GM21825 (cell line): ENCODE measurements at regions not wholly inside any gene's neighbourhood (a gene's known extent, or its start where the extent isn't known, plus 50 kb on each side); places are given as distances from the start of the nearest gene placed in this dataset.

Source experiments
- ATAC-seq: cut with Tn5 transposase; IDR thresholded peaks from one replicate; pipeline ENCODE4 v1.9.1; 2021; ENCODE audit warnings: mild to moderate bottlenecking, moderate library complexity; ENCODE audit not compliant: unreplicated experiment

DNA sequence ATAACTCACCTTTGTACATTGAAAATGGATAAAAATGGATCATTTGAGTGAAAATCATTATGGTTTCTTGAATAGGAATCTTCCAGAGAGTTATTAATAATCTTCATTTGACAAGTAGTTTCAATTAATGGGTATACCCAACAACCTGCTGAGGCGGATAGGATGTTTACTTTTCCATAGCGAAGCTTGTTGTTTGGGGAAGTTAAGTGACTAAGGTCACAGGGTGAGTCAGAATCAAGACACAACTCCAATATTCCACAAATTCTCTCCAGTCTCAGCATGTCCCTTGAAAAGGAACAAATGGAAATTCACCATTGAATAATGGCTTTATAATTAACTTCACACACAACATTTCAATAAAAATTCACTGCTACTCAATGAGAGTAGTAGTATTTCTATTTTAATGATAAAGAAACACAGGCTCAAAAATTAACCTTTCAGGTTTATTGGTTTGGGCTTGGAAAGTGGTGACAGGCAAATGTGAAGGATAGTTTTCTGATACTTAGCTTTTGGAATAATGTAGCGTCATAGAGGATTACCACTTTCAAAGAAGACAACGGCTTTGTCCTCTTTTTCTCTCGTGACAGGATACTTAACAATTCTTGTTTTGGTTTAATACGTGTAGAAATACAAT lies 211.3 kb downstream of the GPD2 start:
- no peak for ATAC-seq

DNA sequence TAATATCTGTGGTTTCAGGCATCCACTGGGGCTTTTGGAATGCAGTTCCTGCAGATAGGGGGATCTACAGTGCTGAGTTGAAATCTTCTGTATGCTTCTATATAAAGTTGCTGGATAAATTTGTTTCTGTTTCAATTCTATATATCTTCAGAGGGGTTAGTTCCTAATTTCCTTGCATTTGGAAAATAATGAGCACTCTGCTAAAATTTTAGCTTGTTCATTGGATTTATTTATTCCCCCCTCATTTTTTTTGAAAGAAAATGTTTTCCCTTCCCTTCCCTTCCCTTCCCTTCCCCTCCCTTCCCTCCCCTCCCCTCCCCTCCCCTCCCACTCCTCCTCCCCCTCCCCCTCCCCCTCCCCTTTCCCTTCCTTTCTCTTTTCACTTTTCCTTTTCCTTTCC lies 212.3 kb downstream of the GPD2 start:
- ATAC-seq: no peak

DNA sequence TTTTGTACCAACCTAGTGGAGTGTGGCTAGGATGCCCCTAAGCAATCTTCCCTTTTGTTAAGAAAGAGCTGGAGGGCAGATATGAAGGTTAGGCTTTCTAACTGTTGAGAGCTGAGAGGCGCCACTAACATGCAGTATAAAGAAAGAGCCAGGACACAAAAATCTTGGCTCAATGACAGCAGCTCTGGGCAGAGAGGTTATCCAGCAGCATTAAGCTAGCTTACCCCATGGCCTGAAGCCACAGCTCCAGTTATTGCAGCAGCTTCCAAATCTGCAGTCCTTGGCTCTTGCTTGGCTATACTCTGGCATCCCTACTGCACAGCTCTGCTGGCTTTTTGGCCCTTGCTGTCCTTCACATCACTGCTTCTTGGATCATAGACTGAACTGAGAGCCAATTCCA lies 213.4 kb downstream of the GPD2 start:
- no peak for ATAC-seq

DNA sequence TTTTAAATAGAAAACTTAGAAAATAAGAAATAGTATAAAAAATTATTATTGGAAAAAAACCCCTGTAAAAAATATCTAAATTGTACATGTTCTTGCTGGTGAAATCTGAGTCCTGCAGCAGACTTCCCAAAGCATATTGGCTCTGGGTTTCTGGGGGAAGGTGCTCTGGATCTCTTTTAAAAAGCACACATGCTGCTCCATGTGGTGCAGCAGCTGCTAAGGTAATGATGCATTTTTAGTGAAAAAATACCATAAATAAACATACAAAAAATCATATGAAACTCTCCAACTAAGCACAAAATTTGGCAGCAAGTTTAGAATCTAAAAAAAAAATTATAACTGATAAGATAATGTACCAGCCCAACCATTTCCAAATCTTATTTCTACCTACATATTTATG lies 216.5 kb downstream of the GPD2 start:
- ATAC-seq: no peak

DNA sequence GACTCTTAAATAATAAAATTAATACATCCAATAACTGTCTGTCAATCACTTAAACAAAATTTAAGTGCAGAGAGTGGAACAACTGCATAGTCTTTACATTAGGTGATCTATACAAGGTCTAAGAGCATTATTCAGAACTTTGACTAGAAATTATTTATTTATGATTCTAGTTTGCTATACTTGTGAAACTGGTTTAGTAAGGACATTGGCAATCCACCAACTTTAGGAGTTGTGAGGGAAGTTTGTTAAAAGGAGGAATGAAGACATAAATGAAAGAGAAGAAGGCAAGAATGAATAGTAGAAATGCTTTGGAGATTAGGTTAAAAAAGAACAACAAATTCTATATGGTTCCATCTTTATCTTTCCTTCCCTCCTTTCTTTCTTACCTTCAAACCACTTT lies 217.5 kb downstream of the GPD2 start:
- no peak for ATAC-seq

DNA sequence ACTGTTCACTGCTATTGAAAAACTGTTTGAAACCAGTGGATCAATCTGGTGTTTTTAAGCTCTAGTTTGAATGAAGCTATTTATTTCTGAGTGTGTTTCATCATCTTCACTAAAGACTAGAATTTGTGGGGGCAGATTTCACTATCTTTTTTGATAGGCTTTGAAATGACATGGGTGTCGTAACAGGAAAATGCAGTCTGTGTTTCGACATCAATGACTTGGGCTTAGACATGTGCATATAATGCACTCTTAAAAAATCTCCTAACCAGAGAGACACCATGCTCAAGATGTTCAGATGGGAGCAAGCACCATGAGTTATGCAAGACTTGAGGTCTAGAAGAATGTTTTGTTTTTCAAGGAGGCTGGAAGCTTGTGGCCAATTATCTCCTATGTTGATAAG lies 221.6 kb downstream of the GPD2 start:
- no peak for ATAC-seq

DNA sequence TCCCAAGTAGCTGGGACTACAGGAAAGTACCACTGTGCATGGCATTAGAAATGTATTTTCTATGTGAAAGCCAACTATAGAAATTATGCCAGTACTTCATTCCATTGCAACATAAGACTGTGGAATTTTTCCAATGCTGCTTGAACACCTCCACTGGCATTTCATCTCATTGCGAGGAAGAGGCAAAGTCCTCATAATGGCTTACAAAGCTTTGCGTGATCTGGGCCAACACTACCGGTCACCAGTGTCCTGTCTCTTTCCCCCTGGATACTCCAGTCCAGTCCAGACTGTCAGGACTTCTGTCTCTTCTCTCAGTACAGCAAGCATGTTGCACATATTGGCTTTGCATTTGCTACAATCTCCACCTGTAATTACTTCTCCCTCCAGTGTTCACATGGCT lies 223.5 kb downstream of the GPD2 start:
- ATAC-seq: no peak

DNA sequence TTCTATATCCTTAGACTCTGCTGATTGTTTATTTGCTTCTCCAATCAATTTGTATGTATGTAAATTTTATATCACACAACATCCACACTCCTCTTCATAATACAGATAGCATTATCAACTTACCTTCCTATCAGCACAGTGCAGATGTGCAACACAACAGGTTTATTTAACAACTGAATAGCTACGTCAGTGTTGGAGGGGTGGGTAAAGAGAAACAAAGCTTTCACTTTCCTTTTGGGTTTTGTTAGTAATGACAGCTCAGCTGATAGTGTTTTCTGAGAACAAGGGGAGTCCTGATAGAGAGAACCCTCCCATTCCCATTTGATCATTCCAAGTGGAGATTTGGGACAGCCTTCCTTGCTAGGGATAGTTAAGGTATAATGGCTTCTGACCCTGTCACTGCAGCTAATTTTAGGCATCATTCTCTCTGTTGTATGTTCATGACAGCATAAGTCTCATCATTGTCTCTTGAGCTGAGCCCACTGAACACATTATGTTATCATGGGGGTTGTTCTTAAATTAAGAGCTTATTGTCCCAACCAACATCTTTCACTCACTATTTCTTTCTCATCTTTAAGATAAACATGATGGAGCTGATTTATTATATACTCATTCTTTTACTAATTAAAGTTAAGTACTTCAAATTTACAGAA lies 227.7 kb downstream of the GPD2 start:
- ATAC-seq: no peak

DNA sequence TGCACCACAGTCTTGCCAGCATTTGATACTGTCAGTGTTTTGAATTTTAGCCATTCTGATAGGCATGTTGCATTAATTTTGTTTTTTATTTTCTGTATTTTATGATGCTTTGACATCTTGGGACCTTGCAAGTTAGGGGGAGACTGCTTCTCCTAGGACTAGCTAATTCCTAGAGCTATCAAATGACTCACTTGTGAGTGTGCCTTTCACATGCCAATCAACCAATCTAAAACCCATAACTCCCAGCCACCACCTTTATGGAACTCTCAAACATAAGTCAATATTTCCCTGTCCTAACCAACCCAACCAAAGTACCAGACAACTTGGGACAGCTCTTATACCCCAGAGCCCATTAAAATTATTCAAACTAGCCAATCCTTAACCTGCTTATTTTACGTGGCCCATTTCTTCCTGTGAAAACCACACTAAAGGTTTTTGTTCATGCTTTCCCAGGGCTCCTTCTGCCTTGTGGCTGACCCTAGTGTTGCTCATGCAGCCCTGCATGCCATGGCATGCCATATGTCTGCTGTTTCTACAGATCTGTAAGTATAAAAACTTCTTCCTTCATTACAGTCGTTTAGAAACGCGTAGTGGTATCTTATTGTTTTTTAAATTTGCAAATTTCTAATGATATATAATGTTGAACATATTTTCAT lies 230.1 kb downstream of the GPD2 start:
- no peak for ATAC-seq

DNA sequence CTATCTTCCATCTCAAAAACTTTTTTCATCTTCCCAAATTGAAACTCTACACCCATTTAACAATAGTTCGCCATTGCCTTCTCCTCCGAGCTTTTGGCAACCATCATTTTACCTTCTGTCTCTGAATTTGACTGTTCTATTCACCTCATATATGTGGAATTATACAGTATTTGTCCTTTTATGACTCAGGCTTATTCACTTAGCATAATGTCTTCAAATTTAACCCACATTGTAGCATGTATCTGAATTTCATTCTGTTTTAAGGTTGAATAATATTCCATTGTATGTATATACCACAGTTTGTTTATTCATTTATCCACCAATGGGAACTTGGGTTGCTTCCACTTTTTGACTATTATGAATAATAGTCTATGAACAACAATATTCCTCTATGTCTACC lies 233.9 kb downstream of the GPD2 start:
- no peak for ATAC-seq

DNA sequence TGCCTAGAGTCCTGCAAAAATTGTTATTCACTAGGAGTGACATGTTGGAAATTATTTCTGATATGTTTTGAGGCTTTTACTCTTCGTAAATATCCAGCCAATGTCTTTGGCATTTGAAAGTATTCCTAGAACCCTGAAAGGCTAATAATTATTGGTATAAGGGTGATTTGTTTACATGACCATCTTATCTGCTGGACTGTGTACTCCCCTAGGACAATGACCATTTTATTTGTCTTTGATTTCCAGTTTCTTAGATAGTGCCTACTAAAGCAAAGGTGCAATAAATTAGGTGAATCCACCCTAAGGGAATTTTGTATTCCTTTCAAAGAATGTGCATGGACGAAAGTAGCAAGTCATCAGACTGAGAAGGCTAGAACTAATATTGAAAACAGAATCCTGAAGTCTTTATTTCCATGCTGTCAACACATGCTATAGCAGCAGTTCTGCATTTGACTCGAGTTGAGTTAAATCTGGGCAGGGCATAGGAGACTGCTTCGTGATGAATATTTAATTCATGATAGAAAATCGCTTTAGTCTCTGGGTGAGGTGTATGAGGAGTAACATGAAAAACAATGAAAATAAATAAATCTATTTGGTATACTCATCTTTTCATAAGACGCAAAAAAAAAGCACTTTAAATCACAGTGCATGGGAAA lies 235.7 kb downstream of the GPD2 start:
- ATAC-seq: no peak

DNA sequence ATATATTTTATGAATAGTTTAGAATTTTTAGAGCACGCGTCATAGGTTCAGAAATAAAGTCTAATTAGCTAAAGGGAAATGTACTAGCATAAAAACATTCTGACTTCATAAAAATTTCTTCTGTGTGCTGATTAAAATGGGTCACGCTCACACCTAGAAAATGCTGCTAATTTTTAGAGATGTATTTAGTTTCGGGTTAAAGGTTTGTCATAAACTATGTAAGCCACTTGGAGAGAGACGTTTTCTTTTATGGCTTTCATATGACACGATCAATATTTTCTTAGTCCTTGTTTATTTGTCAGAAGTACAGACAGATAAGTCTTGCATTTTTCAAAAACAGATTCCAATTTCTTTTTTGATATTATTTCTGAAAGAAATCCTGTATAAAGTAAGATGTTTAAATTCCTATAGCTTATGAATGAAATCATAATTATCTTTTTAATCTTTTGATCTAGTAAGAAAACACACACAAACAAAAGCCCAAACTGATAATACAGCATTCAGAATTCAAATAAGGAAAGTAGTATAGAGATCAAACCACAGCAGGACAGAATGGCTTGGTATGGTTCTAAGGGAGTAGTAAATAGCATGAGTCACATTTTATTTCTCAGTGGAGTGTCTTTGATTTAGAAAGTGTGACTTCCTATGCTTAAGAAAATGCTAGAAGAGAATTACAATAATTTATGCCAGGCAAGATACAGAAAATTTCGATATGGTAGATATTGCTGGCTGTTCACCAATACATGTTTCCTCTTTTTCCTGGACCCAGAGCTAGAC lies 236.6 kb downstream of the GPD2 start:
- no peak for ATAC-seq

DNA sequence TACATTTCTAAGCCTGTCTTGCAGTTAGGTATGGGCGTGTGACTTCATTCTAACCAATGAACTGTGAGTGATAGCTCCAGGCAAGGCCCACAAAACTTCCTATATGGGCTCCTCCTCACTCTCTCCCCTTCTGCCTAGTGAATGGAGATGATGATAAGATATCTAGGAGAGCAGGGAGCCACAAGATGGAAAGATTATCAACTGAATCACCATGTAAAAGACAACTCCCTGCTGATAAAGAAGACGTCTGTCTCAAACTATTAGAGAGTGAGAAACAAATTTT lies 237.1 kb downstream of the GPD2 start:
- no peak for ATAC-seq

DNA sequence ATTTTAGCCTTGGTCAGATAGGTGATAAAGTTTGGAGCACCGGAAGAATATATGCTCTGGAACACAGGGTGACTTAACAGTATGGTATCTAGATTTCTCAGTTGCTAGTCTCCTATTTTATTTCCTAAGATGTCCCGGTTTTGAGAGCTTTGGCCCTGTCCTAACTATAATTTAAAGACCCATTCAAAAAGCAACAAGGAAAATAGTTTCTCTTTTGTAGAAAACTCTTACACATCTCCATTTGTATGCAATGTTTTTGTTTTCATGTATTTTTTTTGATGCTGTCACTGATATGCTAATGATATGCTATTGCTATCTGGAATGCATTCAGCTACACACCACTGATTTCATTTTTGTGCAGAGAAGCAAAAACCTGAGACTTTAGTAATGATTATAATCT lies 237.8 kb downstream of the GPD2 start:
- no peak for ATAC-seq

DNA sequence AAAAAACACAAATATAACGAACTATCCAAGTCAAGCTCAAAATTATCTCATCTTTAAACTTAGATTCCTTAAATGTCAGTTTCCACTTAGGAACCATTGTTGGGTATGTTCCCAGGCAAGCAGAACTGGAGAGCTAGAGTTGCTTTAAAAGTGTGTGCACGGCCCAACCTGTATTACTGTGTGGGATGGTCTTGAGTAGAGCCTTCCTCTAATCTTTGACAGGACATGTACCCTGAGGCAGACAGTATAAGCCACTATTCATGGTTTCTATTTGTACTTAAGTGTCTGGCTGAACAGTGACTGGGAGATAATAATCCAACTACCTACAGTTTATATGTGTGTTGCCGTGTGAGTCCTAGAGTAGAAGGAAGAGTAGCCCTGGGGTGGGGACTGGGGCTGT lies 239.7 kb downstream of the GPD2 start:
- ATAC-seq: no peak

DNA sequence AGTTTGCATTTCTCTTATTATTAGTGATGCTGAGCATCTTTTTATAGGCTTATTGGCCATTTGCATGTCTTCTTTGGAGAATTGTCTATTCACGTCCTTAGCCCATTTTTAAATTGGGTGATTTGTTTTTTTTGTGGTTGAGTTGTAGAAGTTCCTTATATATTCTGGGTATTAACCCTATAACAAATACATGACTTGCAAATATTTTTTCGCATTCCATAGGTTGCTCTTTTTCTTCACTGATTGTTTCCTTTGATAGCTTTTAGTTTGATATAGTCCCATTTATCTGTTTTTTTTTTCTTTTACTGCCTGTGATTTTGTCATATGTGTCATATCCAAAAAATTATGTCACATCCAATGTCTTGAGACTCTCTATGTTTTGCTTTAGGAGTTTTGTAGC lies 243.6 kb downstream of the GPD2 start:
- ATAC-seq: no peak

DNA sequence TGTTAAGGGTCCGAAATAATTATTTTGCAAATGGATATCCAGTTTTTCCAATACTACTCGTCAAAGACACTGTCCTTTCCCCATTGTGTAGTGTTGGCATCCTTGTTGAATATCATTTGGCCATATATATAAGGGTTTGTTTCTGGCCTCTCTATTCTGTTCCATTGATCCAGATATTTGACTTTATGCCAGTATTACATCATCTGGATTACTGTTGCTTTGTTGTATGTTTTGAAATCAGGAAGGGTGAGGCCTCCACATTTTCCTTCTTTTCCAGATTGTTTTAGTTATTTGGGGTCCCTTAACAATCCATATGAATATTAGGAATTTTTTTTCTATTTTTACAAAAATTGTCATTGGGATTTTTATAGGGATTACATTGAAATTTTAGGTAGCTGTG lies 244.1 kb downstream of the GPD2 start:
- no peak for ATAC-seq

DNA sequence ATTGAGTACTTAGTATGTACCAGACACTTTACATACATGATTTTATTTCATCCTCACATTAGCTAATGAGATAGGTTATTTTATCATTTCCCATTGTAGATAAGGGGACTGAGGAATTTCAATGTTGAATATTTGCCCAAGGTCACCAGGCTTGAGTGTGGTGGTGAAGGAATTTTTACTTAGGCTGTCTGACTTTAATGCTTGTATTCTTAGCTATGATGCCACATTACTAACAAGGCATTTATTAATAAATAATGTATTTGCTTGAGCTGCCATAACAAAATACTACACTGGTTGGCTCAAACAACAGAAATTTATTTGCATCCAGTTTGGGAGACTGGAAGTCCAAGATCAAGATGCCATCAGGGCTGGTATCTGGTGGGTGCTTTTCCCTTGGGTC lies 250.9 kb downstream of the GPD2 start:
- no peak for ATAC-seq

DNA sequence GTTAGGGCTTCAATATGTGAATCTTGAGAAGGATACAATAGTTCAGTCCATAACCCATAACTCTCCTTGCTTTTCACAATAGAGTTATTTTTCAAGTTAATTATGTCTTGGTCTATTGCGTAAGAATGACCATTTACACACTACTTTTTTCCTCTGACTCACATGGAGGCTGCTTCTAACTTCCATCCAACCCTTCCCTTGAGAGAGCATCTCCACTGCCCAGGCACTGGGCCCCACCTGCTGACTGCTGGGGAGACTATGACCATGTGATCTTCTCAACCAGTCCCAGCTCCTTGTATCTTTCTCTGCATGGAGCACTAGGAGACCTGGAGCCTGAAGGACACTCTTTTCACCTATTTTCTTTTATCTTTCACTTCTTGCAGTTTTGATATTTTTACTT lies 251.5 kb downstream of the GPD2 start:
- no peak for ATAC-seq

DNA sequence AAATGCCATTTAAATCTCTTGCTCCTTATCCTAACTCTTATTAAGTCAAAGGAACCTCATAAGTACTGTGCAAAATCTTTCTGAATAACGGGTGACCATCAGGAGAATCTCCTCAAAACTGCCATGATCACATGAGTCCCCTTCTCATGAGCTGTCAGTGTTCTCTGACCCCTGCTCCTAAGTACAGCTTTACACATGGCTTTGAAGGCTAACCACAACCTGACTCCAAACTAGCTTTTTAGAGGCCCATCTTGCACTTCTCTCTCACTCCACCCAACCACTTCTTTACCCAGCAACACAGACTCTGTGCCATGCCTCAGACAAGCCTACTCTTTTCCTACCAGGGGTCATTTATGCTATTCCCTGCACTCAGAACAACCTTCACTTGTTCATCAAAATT lies 253.8 kb downstream of the GPD2 start:
- ATAC-seq: no peak

DNA sequence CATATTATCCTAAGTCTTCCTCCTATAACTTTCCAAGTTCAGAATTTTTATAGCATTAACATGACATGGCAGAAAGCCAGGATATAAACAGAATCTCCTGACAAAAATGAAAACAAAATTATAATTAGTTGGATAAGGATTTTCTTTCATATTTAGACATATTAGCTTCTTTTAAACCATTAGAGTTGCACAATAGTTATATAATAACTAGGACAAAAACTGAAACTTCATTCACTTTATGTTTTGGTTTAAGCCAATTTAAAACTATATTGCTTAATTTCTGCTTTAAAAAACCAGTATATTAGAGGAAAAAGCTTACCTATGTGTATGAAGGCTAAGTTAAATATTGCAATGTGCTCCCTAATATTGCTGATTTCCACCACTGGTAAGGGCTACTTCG lies 254.8 kb downstream of the GPD2 start:
- ATAC-seq: no peak

DNA sequence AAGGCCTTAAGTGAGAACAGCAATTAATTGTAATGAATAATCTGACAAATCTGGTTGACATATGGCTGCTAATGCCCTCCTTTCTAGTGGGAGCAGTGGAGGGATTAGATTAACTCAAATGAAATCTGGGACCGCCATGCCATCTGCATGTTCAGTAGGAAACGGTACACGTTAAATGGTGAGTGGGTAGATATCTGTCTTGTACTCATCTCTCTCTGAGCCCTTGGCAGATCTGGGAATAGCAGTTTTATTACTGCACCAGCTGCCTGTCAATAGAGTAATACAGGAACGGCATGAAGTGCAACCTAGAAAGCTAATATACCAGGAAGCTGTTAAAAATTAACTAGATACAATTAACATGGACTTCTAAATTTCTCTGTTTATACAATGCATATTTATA lies 258.8 kb downstream of the GPD2 start:
- no peak for ATAC-seq
